IPS-NIHi7 (cell line): ENCODE measurements at regions not wholly inside any gene's neighbourhood (a gene's known extent, or its start where the extent isn't known, plus 50 kb on each side); places are given as distances from the start of the nearest gene placed in this dataset.
A peak's percentile ranks its signal among the peaks of the same experiment; 100 is the strongest.
"Not testable (repeated sequence)": the region's sequence is repeated elsewhere in the genome, so short reads cannot be mapped to it uniquely, and the experiment has no call there.

Experiments
- DNase-seq: peaks from one replicate; pipeline ENCODE4 v3.0.0; 2012; ENCODE audit warnings: mixed read lengths; ENCODE audit errors: extremely low spot score

DNA sequence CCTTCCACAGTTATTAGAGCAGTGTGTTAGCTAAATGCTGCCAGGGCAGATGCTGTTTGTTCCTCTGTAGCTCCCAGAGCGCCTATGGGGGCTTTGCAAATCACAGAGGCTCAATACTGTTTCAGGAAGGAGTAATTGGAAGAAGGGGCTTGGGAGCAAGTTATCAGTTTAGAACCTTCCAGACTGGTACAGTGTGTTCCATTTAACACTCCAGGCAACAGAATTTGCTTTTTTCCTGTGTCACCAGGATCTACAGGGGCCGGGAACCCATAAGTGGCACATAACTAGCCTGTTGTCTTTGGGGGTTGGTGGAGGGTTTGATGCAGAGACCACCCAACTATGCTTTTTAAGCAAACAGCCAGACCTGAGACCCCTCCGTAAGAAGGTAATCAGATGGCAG is 307.3 kb upstream of the KCNN2 start:
- no peak for DNase-seq

DNA sequence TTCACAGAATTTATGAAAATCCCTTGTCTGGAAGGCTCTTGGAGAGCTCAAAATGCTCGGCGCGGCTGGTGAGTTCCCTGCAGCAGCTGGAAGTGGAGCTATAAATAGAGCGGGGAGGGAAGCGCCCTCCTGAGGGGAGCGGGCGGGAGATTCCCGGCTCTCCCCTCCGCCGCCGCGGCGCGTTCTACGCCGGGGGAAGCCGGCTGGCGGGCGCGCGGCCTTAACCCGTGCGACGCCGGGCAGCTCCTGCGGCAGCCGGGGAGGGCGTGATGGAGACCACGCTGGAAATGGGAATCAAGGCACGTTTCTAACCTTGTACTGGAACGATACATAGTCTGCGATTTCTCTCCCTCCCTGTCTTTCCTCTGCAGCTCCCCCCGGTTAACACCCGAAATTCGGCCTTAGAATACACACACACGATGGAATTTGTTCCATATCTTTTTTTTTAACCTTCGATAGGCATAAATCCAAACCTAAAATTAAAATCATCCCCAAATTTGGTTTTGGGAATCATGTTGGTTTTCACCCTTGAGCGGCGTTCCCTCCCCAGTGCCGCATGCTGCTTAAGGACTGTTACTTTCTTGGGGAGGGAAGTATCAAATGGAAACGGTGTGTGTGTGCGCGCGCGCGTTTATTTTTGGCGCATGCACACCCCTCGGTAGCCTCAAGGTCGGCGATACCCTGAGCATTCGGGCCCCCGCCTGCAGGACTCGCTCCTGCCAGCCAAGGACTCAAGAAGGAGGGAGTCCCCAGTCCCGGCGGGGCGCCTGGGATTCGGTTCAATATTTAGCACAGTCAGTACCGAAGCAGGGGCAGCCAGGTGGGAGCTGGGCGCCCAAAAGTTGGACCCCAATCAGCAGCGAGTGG is 306.3 kb upstream of the KCNN2 start:
- DNase-seq = peak; percentile 87

GRCh38 chr5:114056185-114056538 is 305.7 kb upstream of the KCNN2 start:
- DNase-seq = no peak

GRCh38 chr5:114060866-114061265 is 301.0 kb upstream of the KCNN2 start:
- DNase-seq = no peak

DNA sequence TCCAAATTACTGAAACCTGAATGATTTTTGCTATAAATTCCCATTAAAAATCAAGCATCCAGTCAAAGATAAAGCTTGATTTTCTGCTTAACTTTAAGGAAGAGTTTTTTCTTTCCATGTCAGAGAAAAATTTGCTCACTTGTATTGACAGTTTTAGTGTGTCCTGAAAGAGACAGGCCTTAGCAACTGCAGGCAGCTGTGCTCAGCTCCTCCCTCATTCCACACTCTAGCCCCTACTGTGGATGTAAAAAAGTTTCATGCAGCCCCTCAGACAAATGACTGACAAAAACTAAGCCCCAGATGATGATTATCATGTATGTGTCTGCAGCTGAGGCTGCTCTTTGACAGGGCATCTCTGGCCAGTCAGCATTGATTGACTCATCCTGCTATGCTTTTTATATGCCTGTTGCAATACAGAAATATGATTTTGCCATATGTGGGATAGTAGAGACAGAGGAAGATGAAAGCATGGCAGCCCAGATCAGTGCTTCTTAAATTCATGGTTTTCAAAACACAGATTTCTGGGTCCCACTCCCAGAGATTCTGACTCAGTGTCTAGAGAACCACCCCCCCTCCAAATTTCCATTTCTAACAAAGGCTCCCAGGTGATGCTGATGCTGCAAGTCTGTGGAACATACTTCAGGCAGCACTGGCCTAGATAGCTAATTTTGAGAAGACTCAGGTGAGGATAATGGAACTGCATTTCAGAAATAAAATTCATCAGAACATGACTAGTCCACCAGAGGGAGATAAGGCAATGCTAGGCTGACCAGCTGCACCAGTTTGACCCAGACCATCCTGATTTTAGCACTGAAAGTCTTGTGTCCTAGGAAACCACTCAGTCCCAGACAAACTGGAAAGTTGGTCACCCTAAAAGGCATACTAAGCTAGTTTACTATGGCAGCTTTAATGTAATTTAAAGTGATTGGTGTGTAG is 298.7 kb upstream of the KCNN2 start:
- no peak for DNase-seq

DNA sequence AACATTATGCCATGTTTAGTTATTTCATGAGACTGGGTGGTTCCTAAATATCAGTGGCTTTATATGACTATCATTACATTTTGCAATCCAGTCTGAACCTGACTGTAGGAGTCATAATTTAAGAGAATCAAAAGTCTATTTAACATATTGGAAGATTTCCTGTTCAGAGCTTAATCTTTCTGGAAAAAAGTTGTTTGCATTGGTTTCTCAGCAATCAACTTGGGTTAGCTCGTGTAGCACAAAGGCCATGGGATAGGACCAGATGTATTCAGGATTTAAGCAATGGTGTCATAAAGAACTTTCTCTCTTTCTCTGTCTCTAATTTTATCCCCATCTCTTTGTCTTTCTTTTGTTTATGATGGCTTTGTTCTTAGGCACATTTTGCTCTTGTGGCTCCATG is 296.0 kb upstream of the KCNN2 start:
- DNase-seq = no peak

DNA sequence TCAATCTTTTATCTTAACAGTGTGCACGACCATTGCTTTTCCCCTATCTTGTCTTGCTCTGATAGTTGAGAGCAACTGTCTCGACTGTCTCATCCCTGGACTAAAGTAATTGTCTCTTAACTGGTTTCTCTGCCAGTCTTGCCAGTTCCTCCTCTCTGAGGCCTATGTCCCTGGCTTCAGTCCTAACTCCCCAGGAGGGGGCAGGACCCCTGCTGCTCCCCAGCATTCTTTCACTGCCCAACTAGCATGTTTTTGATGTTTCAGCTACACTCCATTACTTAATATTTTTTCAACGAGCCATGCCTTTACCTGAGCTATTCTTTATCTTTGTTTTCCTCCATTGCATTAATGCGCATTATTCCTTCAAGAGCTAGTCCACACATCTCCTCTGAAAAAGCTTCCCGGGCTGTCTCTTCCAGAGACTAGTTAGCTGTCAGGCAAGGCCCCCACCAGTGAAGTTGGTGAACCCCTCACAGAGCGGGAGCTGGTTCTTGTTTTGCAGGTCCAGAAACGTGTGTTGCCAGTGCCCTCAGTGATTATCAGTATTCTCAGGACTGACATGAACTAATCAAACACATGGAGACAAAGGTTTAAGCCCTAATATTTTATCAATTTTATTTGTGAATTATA is 291.7 kb upstream of the KCNN2 start:
- DNase-seq = no peak

DNA sequence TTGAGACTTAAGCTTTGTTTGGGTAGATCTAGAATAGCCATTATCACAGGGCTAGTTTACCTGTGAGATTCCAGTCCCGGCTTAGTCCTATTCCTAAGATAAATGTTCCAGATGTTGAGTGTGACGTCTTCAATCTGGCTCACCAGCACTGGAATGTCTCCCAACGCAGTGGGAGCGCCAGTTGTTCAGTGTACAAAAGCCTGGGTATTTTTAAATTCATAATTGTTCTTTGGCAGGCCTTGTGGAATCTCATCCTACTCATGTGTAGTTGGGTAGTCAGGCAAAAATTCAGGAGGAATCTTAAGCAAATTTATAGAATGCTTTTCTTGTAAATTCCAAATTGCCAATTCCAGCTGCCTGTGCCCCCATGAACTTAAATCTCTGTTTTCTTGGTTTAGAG is 272.6 kb upstream of the KCNN2 start:
- no peak for DNase-seq

DNA sequence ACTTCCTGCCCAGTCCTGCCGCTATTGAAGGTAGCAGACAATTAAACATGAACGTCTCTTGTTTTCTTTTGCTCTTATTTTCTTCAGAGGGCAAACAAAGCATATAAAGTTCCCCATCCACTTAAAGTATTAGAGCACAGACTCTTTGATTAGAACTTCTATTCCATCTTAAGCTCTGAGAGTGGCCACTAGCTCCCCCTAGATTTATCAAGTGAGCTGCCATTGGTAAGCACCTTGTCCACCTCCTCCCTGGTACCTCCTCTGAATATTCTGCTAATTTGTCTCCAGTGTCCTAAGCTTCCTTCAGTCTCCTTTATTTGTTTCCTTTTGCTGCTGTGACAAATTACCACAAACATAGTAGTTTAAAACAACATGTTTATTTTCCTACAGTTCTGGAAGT is 264.3 kb upstream of the KCNN2 start:
- DNase-seq = peak; percentile 26

DNA sequence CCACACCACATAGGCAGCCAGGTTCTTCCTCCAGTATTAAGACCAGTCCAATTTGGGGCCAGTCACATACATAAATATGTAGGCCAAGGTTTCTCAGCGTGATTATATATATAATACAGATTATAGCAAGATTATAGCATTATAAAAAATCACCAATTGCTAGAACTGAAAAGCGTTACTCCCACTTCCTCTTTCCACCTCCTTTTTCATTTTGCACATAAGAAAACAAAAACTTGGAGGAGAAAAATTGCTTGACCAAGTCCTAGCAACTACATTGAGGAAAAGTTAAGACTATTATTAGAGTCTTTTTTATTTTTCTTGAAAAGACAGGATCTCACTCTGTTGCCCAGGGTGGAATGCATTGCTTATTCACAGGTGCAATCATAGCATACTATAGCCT is 262.7 kb upstream of the KCNN2 start:
- DNase-seq = no peak

DNA sequence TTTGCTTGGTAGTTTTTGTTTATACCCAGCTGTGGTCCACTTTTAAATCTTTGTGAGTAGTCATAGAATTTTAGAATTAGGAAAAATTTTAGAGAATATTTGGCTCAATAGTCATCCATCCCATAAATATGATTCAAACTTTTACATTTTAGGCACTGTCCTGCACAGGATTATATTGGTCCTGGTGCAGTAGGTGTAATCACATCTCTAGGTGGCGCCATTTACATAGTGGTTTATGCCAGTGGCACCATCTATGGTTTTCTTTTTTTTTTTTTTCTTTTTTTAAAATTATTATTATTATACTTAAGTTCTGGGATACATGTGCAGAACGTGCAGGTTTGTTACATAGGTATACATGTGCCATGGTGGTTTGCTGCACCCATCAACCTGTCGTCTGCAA is 260.7 kb upstream of the KCNN2 start:
- DNase-seq = peak; percentile 38

GRCh38 chr5:114113604-114114003 is 248.3 kb upstream of the KCNN2 start:
- DNase-seq = no peak

DNA sequence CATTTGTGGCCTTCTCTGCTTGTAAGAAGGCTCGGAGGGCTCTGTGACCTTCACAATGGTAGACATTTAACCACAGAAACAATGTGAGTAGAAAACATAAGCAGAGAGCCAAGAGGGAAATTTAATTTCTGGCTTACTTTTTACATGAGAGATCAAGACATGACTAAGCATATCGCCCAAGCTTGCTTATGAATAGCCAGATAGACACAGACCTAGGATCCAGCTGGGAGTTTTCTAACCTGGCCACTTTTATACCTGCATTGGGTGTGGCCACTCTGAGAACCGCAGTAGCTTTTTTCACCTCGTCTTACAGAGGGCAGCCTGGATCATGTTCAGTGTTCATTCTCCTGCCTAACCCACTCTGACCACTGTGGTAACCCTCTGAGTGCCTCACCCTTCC is 244.9 kb upstream of the KCNN2 start:
- no peak for DNase-seq

DNA sequence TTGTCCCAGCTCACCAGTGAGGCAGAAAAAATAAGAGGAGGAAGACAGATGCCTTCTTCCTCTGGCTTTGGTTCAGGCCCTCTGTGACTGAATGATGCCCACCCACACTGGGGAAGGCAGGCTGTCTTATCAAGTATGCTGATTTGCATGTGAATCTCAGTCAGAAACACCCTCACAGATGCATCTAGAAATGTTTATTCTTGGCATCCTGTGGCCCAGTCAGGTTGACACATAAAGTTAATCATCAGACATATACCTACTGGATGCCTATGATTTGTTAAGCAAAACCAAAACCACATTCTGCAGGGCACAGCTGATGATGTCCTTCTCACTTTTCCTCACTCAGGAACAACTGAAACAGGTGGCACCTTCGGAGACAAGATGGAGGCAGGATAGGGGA is 243.4 kb upstream of the KCNN2 start:
- no peak for DNase-seq

GRCh38 chr5:114120166-114120565 is 241.7 kb upstream of the KCNN2 start:
- DNase-seq = no peak

GRCh38 chr5:114122852-114123251 is 239.0 kb upstream of the KCNN2 start:
- DNase-seq = no peak

- no peak for DNase-seq
These were observed 238.2 kb upstream of the KCNN2 start for GRCh38 chr5:114123654-114124053.

GRCh38 chr5:114146398-114146797 is 215.5 kb upstream of the KCNN2 start:
- DNase-seq = no peak

GRCh38 chr5:114148253-114148652 is 213.6 kb upstream of the KCNN2 start:
- no peak for DNase-seq

DNA sequence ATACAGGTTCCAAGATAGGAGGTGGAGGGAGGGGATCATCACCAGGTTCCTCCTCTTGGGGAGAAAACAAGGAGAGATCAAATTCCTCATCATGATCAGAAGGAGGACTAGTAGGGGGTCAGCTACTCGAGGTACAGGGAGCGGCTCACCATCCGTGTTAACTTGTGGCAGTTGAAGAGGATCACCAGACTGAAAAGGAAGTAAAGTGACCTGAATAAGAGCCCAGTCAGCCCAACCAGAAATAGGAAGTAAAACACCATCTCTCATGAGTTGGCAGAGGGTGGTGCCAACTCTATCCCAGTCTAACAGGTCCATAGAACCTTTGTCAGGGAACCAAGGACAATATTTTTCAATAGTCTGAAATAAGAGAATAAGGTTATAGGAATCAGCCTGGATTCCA is 213.1 kb upstream of the KCNN2 start:
- DNase-seq = not testable (repeated sequence)

DNA sequence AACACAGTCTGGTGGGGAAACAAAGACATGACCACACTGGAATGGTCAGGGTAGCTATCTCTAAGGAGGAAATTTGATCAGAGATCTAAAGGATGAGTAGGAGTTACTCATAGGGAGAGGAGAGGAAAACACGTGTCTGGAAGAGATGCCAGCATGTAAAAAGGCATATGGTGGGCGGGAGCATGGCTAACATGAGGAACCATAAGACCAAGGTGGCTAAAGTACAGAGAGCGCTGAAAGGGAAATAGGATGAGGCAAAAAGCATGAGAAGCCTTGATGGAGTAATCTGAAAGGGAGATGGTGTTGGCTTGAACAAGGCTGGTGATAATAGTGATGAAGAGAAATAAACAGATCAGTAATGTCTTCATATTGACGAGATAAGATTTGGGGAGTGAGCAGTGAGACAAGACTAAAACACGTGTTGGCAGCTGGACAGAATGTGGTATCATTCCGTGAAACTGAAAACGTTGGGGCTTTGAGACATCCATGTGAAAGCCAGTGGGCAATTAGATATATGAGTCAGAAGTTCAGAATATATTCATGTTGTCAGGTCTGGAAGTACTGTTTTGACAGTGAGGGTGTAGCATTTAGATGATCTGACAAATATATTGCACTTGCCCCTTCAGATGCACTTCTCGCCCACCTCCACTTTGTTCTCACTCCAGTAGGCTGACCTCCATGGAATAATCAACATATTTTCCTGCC is 209.1 kb upstream of the KCNN2 start:
- no peak for DNase-seq

DNA sequence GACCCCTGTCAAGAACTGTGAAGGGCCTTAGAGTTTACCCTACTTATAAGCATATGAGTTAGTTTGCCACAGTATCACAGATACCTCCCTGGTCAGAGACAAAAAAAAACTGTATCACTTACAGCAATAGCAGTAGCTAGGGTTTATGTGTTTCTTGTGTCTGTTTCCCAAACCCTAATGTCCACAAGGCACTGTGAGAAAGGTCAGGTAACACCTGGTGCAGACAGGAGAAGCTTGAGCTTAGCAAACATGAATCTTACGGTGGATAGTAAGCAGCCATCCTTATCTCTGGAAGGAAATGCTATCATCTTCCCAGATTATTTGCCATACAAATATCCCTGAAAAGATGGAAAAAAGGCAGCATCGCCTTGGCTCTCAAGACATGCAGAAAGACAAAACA is 208.5 kb upstream of the KCNN2 start:
- no peak for DNase-seq
